Sigmoid colon (tissue), 6 donors: ENCODE measurements at regions not wholly inside any gene's neighbourhood (a gene's known extent, or its start where the extent isn't known, plus 50 kb on each side); places are given as distances from the start of the nearest gene placed in this dataset.
"Not testable (repeated sequence)": the region's sequence is repeated elsewhere in the genome, so short reads cannot be mapped to it uniquely, and the experiment has no call there.

Source experiments
- DNase-seq: peaks from one replicate; pipeline ENCODE4 v3.0.0-alpha.2; 2019
- H3K27ac ChIP-seq, 4 donors: fragments of 200-600 bp; sonication (generic); one replicate each; pipeline ENCODE4 v1.5.1; 2016 to 2019; ENCODE audit warnings: mild to moderate bottlenecking in 1 of 4
- H3K27me3 ChIP-seq, 3 donors: fragments of 200-600 bp; sonication (generic); one replicate each; pipeline ENCODE4 v1.5.1; 2019; ENCODE audit warnings: mild to moderate bottlenecking in 1 of 3
- H3K36me3 ChIP-seq, 4 donors: fragments of 200-600 bp; sonication (generic); one replicate each; pipeline ENCODE4 v1.5.1; 2016 to 2019
- H3K4me1 ChIP-seq, 4 donors: fragments of 200-600 bp; sonication (generic); one replicate each; pipeline ENCODE4 v1.5.1; 2017 to 2019
- H3K4me3 ChIP-seq, 4 donors: fragments of 200-600 bp; sonication (generic); one replicate each; pipeline ENCODE4 v1.5.1; 2017 to 2019; ENCODE audit warnings: mild to moderate bottlenecking in 2 of 4, moderate library complexity in 1 of 4
- H3K9me3 ChIP-seq, 4 donors: fragments of 200-600 bp in 3 of 4; sonication (generic) in 3 of 4; one replicate each; pipeline versions ENCODE4 v1.5.1 to v1.6.1; 2013 to 2019
- EP300 ChIP-seq, 4 donors: sonication (generic); formaldehyde crosslinking; IDR thresholded peaks; one replicate each; pipeline ENCODE4 v1.6.1; 2017; ENCODE audit warnings: antibody characterized with exemption in 4 of 4
- POLR2A ChIP-seq, 2 donors: fragments of 450-650 bp; IDR thresholded peaks; one replicate each; pipeline ENCODE4 v1.6.1; 2016; ENCODE audit warnings: antibody characterized with exemption in 2 of 2, mild to moderate bottlenecking in 2 of 2, moderate library complexity in 2 of 2
- POLR2AphosphoS5 ChIP-seq, 4 donors: sonication (generic); formaldehyde crosslinking; IDR thresholded peaks; one replicate each; pipeline ENCODE4 v1.6.1; 2017; ENCODE audit warnings: antibody characterized with exemption in 4 of 4
- WGBS, 2 donors: extraction: QIAGEN DNeasy Blood & Tissue Kit; methylation state at CpG; one replicate each; pipeline ENCODE4 v1.1.7; 2013; 5-methylcytosine and 5-hydroxymethylcytosine counted together
- intact Hi-C: fragments of 100-400 bp; cut with DNase I; formaldehyde crosslinking; loops from one replicate; pipeline ENCODE4 v1.15.1; 2023
- TF ChIP-seq, protein P1 (sequence below), 4 experiments: fragments of 450-650 bp in 3 of 4; fragments of 200-600 bp in 1 of 4; IDR thresholded peaks; one replicate each; pipeline ENCODE4 v1.5.1; 2016 to 2019; ENCODE audit warnings: antibody characterized with exemption in 4 of 4, mild to moderate bottlenecking in 3 of 4, moderate library complexity in 2 of 4
- donor health status: healthy with polysubstance abuse.
- donor health status: healthy.

DNA sequence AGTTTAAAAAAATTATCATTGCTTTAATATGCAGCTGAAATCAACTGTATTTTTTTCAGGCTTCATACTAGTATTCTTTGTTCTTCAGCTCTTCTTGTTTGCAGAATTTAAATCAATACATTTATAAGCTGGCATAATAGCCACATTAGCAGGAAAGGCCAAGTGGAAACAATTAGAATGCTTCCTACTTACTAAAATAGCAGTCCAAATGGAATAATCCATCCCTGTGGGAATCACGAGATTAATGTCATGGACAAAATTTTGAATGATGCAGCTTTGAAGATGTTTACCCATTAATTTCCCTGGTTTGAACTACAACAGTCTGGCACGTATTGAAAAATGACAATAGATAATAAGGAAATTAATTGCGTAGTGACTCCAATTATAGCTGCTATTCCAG, 2650.8 kb downstream of the PCDH9 start:
- no peaks in the 10 kb centered on the region for H3K27me3 ChIP-seq
- H3K27ac ChIP-seq, result no peak overlapping the region
- WGBS, 2 donors, result 88 to 91% methylated on average over 3 of the region's 3 CpGs
- TF ChIP-seq POLR2AphosphoS5 (IDR thresholded peaks at IDR 0.05) (no peak), EP300 (IDR thresholded peaks at IDR 0.05) (no peak), POLR2A (IDR thresholded peaks at IDR 0.05) (no peak)
- TF ChIP-seq, protein P1, sequence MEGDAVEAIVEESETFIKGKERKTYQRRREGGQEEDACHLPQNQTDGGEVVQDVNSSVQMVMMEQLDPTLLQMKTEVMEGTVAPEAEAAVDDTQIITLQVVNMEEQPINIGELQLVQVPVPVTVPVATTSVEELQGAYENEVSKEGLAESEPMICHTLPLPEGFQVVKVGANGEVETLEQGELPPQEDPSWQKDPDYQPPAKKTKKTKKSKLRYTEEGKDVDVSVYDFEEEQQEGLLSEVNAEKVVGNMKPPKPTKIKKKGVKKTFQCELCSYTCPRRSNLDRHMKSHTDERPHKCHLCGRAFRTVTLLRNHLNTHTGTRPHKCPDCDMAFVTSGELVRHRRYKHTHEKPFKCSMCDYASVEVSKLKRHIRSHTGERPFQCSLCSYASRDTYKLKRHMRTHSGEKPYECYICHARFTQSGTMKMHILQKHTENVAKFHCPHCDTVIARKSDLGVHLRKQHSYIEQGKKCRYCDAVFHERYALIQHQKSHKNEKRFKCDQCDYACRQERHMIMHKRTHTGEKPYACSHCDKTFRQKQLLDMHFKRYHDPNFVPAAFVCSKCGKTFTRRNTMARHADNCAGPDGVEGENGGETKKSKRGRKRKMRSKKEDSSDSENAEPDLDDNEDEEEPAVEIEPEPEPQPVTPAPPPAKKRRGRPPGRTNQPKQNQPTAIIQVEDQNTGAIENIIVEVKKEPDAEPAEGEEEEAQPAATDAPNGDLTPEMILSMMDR (IDR thresholded peaks at IDR 0.05), result no peak
- no peak overlapping the region for H3K4me3 ChIP-seq
- H3K9me3 ChIP-seq, result no peaks in the 10 kb centered on the region
- no peaks in the 10 kb centered on the region for H3K36me3 ChIP-seq
- no peak for DNase-seq
- no peaks in the 10 kb centered on the region for H3K4me1 ChIP-seq
- intact Hi-C loops, result no loop called here

DNA sequence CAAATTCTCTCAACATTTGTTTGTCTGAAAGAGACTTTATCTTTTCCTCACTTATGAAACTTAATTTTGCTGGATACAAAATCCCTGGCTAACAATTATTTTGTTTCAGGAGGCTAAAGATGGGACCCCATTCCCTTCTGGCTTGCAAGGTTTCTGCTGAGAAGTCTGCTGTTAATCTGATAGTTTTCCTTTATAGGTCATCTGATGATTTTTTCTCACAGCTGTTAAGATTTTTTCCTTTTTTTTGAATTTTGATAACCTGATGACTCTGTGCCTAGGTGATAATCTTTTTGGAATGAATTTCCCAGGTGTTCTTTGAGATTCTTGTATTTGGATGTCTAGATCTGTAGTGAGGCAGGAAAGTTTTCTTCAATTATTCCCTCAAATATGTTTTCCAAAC, 2661.4 kb downstream of the PCDH9 start:
- no peaks in the 10 kb centered on the region for H3K36me3 ChIP-seq
- TF ChIP-seq POLR2AphosphoS5 (IDR thresholded peaks at IDR 0.05) (no peak), POLR2A (IDR thresholded peaks at IDR 0.05) (no peak), EP300 (IDR thresholded peaks at IDR 0.05) (no peak)
- TF ChIP-seq, protein P1 (IDR thresholded peaks at IDR 0.05), result no peak
- no peak overlapping the region for H3K27ac ChIP-seq
- H3K4me1 ChIP-seq, result no peaks in the 10 kb centered on the region
- DNase-seq, result no peak
- H3K9me3 ChIP-seq, result peaks cover 0 to 4% (median 1%) of the 10 kb centered on the region in 4 donors
- intact Hi-C loops, result no loop called here
- H3K27me3 ChIP-seq, result no peaks in the 10 kb centered on the region
- no peak overlapping the region for H3K4me3 ChIP-seq

DNA sequence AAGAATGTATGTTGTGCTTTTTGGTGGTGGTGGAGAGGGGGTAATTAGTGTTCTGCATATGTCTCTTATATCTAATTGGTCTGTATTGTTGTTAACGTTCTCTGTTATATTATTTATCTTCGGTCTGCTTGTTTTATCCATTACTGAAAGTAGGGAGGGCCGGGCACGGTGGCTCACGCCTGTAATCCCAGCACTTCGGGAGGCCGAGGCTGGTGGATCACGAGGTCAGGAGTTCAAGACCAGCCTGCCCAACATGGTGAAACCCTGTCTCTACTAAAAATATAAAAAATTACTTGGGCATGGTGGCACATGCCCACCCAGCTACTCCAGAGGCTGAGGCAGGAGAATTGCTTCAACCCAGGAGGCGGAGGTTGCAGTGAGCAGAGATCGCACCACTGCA, 2672.1 kb downstream of the PCDH9 start:
- 89 to 91% methylated on average over 10 of the region's 10 CpGs for WGBS, 2 donors
- H3K27ac ChIP-seq, result not testable (repeated sequence)

DNA sequence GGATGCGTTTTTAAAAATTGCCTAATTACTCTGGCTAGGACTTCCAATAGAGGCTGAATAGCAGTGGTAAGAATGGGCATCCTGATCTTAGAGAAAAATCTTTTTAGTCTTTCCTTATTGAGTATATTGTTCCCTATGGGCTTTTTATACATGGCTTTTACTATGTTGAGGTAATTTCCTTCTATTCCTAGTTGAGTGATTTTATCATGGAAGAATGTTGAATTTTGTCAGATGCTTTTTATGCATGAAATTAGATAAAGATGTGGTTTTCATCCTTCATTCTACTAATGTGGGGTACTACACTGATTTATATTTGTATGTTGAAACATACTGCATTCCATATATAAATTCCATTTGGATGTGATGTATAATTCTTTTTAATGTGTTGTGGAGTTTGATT, 2673.8 kb downstream of the PCDH9 start:
- DNase-seq, result no peak
- intact Hi-C loops, result no loop called here
- H3K27me3 ChIP-seq, result no peaks in the 10 kb centered on the region
- WGBS, 2 donors, result 88 to 95% methylated on average over 1 of the region's 1 CpG
- no peaks in the 10 kb centered on the region for H3K4me1 ChIP-seq
- TF ChIP-seq EP300 (IDR thresholded peaks at IDR 0.05), result no peak
- no peak for TF ChIP-seq POLR2A (IDR thresholded peaks at IDR 0.05)
- TF ChIP-seq, protein P1 (IDR thresholded peaks at IDR 0.05), result no peak
- no peak for TF ChIP-seq POLR2AphosphoS5 (IDR thresholded peaks at IDR 0.05)
- H3K27ac ChIP-seq, result no peak overlapping the region
- H3K9me3 ChIP-seq, result no peaks in the 10 kb centered on the region
- H3K36me3 ChIP-seq, result no peaks in the 10 kb centered on the region
- H3K4me3 ChIP-seq, result no peak overlapping the region

More for the DNA sequence above, 2672.1 kb downstream of the PCDH9 start:
- intact Hi-C loops, H3K9me3 ChIP-seq, DNase-seq, H3K27me3 ChIP-seq, H3K4me3 ChIP-seq, H3K36me3 ChIP-seq, H3K4me1 ChIP-seq: not testable (repeated sequence)

DNA sequence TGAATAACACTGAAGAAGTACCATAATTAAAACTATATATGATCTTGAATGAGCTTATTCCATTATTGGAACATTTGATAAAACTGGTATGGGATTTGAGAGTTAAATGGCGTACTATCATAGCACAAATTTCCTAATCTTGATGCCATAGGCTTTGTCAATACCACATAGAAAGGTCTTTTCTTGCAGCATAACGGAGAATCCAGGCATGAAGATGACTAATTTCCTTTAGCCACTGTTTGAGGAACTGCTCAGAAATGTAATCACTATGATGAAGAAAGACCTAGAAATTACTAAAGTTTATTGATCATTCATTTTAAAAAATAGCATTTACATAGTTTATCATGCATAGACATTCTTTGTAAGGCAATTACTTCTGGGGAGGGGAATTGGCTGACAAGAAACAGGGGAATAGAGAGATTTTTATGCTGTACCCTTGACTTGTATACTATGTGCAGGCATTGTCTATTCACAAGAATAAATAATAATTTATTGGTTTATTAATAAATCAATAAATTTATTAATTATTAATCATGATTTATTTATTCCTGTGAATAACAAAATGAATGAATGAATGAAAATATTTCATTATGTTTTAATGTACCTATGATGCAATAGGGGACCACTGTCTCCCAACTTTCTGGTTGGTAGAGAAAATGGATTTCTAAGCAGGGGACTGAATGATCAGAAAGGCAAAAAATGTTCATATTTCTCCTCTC, 2676.6 kb downstream of the PCDH9 start:
- Histone ChIP-seq H3K27me3 (no peaks in the 10 kb centered on the region), H3K27ac (no peak overlapping the region), H3K36me3 (no peaks in the 10 kb centered on the region), H3K9me3 (no peaks in the 10 kb centered on the region), H3K4me1 (no peaks in the 10 kb centered on the region), H3K4me3 (no peak overlapping the region)
- DNase-seq, result no peak
- TF ChIP-seq EP300 (IDR thresholded peaks at IDR 0.05) (no peak), POLR2A (IDR thresholded peaks at IDR 0.05) (no peak), POLR2AphosphoS5 (IDR thresholded peaks at IDR 0.05) (no peak)
- TF ChIP-seq, protein P1 (IDR thresholded peaks at IDR 0.05), result no peak
- intact Hi-C loops, result no loop called here
- WGBS, 2 donors, result 80 to 88% methylated on average over 2 of the region's 2 CpGs
